H1 (cell line): ENCODE measurements at regions not wholly inside any gene's neighbourhood (a gene's known extent, or its start where the extent isn't known, plus 50 kb on each side); places are given as distances from the start of the nearest gene placed in this dataset.

Experiments
- CTCF ChIA-PET: fragments of 300-600 bp; sonication (Branson Sonifier 250); formaldehyde crosslinking; loops from one replicate; lab custom pipeline; 2021; ENCODE audit not compliant: partially characterized antibody; lab: Charles Lee
- POLR2A ChIA-PET: fragments of 300-600 bp; sonication (Branson Sonifier 250); formaldehyde crosslinking; loops from one replicate; lab custom pipeline; 2021; ENCODE audit warnings: inconsistent platforms; ENCODE audit not compliant: partially characterized antibody; lab: Charles Lee
- DNase-seq, 2 experiments: peaks; one replicate each; pipeline versions ENCODE4 v3.0.0 to v3.0.0-alpha.2; 2010 to 2022; ENCODE audit warnings: low spot score in 2 of 2, low read depth in 1 of 2, mixed read lengths in 1 of 2
- FAIRE-seq: peaks from 2 replicates; lab custom pipeline; 2011; peaks lifted over from hg19 to GRCh38; lab: Jason Lieb, UNC
- H2AFZ ChIP-seq: 2 replicates; pipeline ENCODE4 v1.8.1; 2012; ENCODE audit warnings: low read length, inconsistent platforms
- H2AK5ac ChIP-seq: 2 replicates; pipeline ENCODE4 v1.6.1; 2013; ENCODE audit warnings: low read depth, low read length
- H2BK120ac ChIP-seq: replicated peaks from 2 replicates; pipeline ENCODE3; 2013; ENCODE audit warnings: low read depth, low read length, inconsistent platforms
- H2BK12ac ChIP-seq: 2 replicates; pipeline ENCODE4 v1.6.1; 2013; ENCODE audit warnings: low read depth, low read length
- H2BK15ac ChIP-seq: 2 replicates; pipeline ENCODE4 v1.6.1; 2013; ENCODE audit warnings: low read length
- H2BK20ac ChIP-seq: 2 replicates; pipeline ENCODE4 v1.6.1; 2013; ENCODE audit warnings: low read length
- H2BK5ac ChIP-seq: 2 replicates; pipeline ENCODE4 v1.6.1; 2013; ENCODE audit warnings: low read depth, low read length
- H3K14ac ChIP-seq: 2 replicates; pipeline ENCODE4 v1.6.1; 2013; ENCODE audit warnings: inconsistent platforms; ENCODE audit not compliant: insufficient read length
- H3K18ac ChIP-seq: 2 replicates; pipeline ENCODE4 v1.6.1; 2013; ENCODE audit warnings: low read length; ENCODE audit errors: extremely low read depth
- H3K23ac ChIP-seq: 2 replicates; pipeline ENCODE4 v1.6.1; 2013; ENCODE audit warnings: inconsistent platforms; ENCODE audit not compliant: insufficient read length
- H3K23me2 ChIP-seq: 2 replicates; pipeline ENCODE4 v1.6.1; 2013; ENCODE audit warnings: low read depth, low read length
- H3K27ac ChIP-seq: 2 replicates; pipeline ENCODE4 v1.6.1; 2011; ENCODE audit warnings: low read depth, low read length, inconsistent platforms
- H3K27me3 ChIP-seq, 4 experiments: replicated peaks in 1 of 4; 1 replicate in 1 of 4; 2 replicates in 3 of 4; pipeline versions ENCODE4 v1.6.1 to v1.8.1; 2011 to 2013; ENCODE audit warnings: low read length in 3 of 4, mild to moderate bottlenecking in 3 of 4, inconsistent platforms in 2 of 4, mixed read lengths in 2 of 4, moderate library complexity in 1 of 4; ENCODE audit not compliant: control insufficient read depth in 3 of 4, insufficient read depth in 3 of 4; ENCODE audit errors: extremely low read depth in 1 of 4
- H3K36me3 ChIP-seq, 4 experiments: 2 replicates each; pipeline versions ENCODE4 v1.6.1 to v1.8.1; 2011 to 2013; ENCODE audit warnings: mild to moderate bottlenecking in 4 of 4, low read length in 3 of 4, moderate library complexity in 2 of 4, control low read depth in 1 of 4, inconsistent platforms in 1 of 4; ENCODE audit not compliant: insufficient read depth in 4 of 4, control insufficient read depth in 2 of 4
- H3K4ac ChIP-seq: replicated peaks from 2 replicates; pipeline ENCODE3; 2013; ENCODE audit warnings: low read length, low read depth, mixed read lengths, inconsistent platforms; ENCODE audit not compliant: insufficient read length
- H3K4me1 ChIP-seq, 4 experiments: replicated peaks in 1 of 4; 1 replicate in 1 of 4; 2 replicates in 3 of 4; pipeline versions ENCODE4 v1.6.1 to v1.8.1; 2011 to 2013; ENCODE audit warnings: low read length in 3 of 4, inconsistent platforms in 2 of 4, mixed read lengths in 1 of 4; ENCODE audit not compliant: insufficient read depth in 4 of 4, control insufficient read depth in 3 of 4
- H3K4me2 ChIP-seq, 2 experiments: 2 replicates each; pipeline versions ENCODE4 v1.6.1 to v1.8.1; 2011 to 2013; ENCODE audit warnings: low read depth in 2 of 2, low read length in 2 of 2, control low read depth in 1 of 2, inconsistent platforms in 1 of 2, mild to moderate bottlenecking in 1 of 2; ENCODE audit not compliant: insufficient read depth in 1 of 2
- H3K4me3 ChIP-seq, 4 experiments: fragments of 200-600, 300-600 bp in 1 of 4; sonication (generic), shearing (Covaris generic), sonication (Bioruptor Twin) in 1 of 4; 2 replicates each; pipeline versions ENCODE4 v1.5.1 to v1.8.1; 2011 to 2016; ENCODE audit warnings: low read length in 4 of 4, low read depth in 3 of 4, control low read depth in 2 of 4, inconsistent platforms in 2 of 4, mild to moderate bottlenecking in 2 of 4, mixed read lengths in 1 of 4, moderate library complexity in 1 of 4; ENCODE audit not compliant: insufficient read depth in 2 of 4; ENCODE audit errors: extremely low read depth in 1 of 4
- H3K56ac ChIP-seq: replicated peaks from 2 replicates; pipeline ENCODE3; 2013; ENCODE audit warnings: low read depth, mild to moderate bottlenecking, mixed read lengths, low read length, inconsistent platforms; ENCODE audit not compliant: insufficient read length
- H3K79me1 ChIP-seq: 2 replicates; pipeline ENCODE4 v1.6.1; 2013; ENCODE audit warnings: low read depth, low read length, control low read depth
- H3K79me2 ChIP-seq, 2 experiments: 2 replicates each; pipeline versions ENCODE4 v1.6.1 to v1.8.1; 2012 to 2013; ENCODE audit warnings: low read length in 2 of 2, mild to moderate bottlenecking in 2 of 2, inconsistent platforms in 1 of 2; ENCODE audit not compliant: insufficient read depth in 2 of 2, control insufficient read depth in 1 of 2
- H3K9ac ChIP-seq, 4 experiments: replicated peaks in 1 of 4; 1 replicate in 1 of 4; 2 replicates in 3 of 4; pipeline versions ENCODE4 v1.6.1 to v1.8.1; 2011 to 2013; ENCODE audit warnings: low read depth in 3 of 4, low read length in 3 of 4, control low read depth in 2 of 4, mild to moderate bottlenecking in 2 of 4, moderate library complexity in 2 of 4, inconsistent platforms in 1 of 4; ENCODE audit errors: extremely low read depth in 1 of 4
- H3K9me3 ChIP-seq, 2 experiments: 2 replicates each; pipeline versions ENCODE4 v1.6.1 to v1.8.1; 2012 to 2013; ENCODE audit warnings: mild to moderate bottlenecking in 2 of 2, moderate library complexity in 2 of 2, control low read depth in 1 of 2, inconsistent platforms in 1 of 2, low read depth in 1 of 2, low read length in 1 of 2, mixed read lengths in 1 of 2; ENCODE audit not compliant: insufficient read depth in 2 of 2
- H4K20me1 ChIP-seq, 2 experiments: replicated peaks in 1 of 2; 2 replicates each; pipeline versions ENCODE3 to v1.8.1; 2011 to 2013; ENCODE audit warnings: inconsistent platforms in 2 of 2, low read length in 2 of 2, mild to moderate bottlenecking in 1 of 2; ENCODE audit not compliant: insufficient read depth in 2 of 2, control insufficient read depth in 1 of 2
- H4K5ac ChIP-seq: 2 replicates; pipeline ENCODE4 v1.6.1; 2013; ENCODE audit warnings: low read length, low read depth, mixed read lengths, inconsistent platforms; ENCODE audit not compliant: insufficient read length
- H4K8ac ChIP-seq: 2 replicates; pipeline ENCODE4 v1.8.0; 2013; ENCODE audit warnings: mild to moderate bottlenecking, moderate library complexity, low read length, inconsistent platforms; ENCODE audit not compliant: insufficient read depth; ENCODE audit errors: extremely low read depth
- H4K91ac ChIP-seq: replicated peaks from 2 replicates; pipeline ENCODE3; 2013; ENCODE audit warnings: low read length, mixed read lengths, inconsistent platforms; ENCODE audit not compliant: insufficient read length
- FOSL1 ChIP-seq: IDR thresholded peaks from 2 replicates; pipeline ENCODE4 v1.6.1; 2011; ENCODE audit warnings: mild to moderate bottlenecking, low read depth, low read length, moderate library complexity; ENCODE audit not compliant: insufficient read depth
- GABPA ChIP-seq: IDR thresholded peaks from 2 replicates; pipeline ENCODE4 v1.6.1; 2011; ENCODE audit warnings: mild to moderate bottlenecking, low read length, moderate library complexity, borderline replicate concordance; ENCODE audit not compliant: insufficient read depth
- TAF1 ChIP-seq: IDR thresholded peaks from 2 replicates; pipeline ENCODE4 v1.6.1; 2011; ENCODE audit warnings: mild to moderate bottlenecking, low read depth, low read length
- TEAD4 ChIP-seq: IDR thresholded peaks from 2 replicates; pipeline ENCODE4 v1.6.1; 2012; ENCODE audit warnings: low read depth, low read length, inconsistent platforms, mixed read lengths
- WGBS, 2 experiments: shearing (Covaris generic) in 1 of 2; methylation state at CpG; one replicate each; pipeline versions ENCODE4 v1.1.6 to v1.1.7; 2013 to 2015; ENCODE audit warnings: low lambda C conversion rate in 2 of 2, mixed read lengths in 2 of 2, inconsistent platforms in 1 of 2, low coverage in 1 of 2, missing lambda C conversion rate in 1 of 2; ENCODE audit not compliant: insufficient replicate concordance in 2 of 2, insufficient coverage in 1 of 2, insufficient read length in 1 of 2; ENCODE audit errors: extremely low coverage in 1 of 2, missing lambda C conversion rate in 1 of 2; 5-methylcytosine and 5-hydroxymethylcytosine counted together

- H2BK20ac ChIP-seq, result no peak overlapping the region
- H3K79me2 ChIP-seq, result no peaks in the 10 kb centered on the region
- H3K56ac ChIP-seq, result no peak overlapping the region
- POLR2A ChIA-PET, result no interaction called here
- no peak overlapping the region for H2BK15ac ChIP-seq
- H3K23me2 ChIP-seq, result no peaks in the 10 kb centered on the region
- H3K79me1 ChIP-seq, result no peaks in the 10 kb centered on the region
- no peak overlapping the region for H3K23ac ChIP-seq
- H3K4ac ChIP-seq, result no peak overlapping the region
- no peaks in the 10 kb centered on the region for H3K9me3 ChIP-seq
- no peaks in the 10 kb centered on the region for H4K20me1 ChIP-seq
- H3K27ac ChIP-seq, result no peak overlapping the region
- H2BK12ac ChIP-seq, result no peak overlapping the region
- no peak overlapping the region for H3K14ac ChIP-seq
- H3K4me3 ChIP-seq, result no peak overlapping the region
- no peak overlapping the region for H2AFZ ChIP-seq
- H3K27me3 ChIP-seq, result no peaks in the 10 kb centered on the region
- no peaks in the 10 kb centered on the region for H3K36me3 ChIP-seq
- no peak for FAIRE-seq
- H4K91ac ChIP-seq, result no peak overlapping the region
- DNase-seq, result no peak
- CTCF ChIA-PET, result no interaction called here
- H3K4me2 ChIP-seq, result no peak overlapping the region
- no peak overlapping the region for H2BK5ac ChIP-seq
- no peak overlapping the region for H4K8ac ChIP-seq
- H2BK120ac ChIP-seq, result no peak overlapping the region
- no peak overlapping the region for H4K5ac ChIP-seq
- no peaks in the 10 kb centered on the region for H3K4me1 ChIP-seq
- H3K18ac ChIP-seq, result no peak overlapping the region
- WGBS, 2 experiments, result 93% methylated on average over 4 of the region's 4 CpGs; no CpG with 5 or more reads in 1 of the 2 experiments
- no peak overlapping the region for H3K9ac ChIP-seq
- no peak overlapping the region for H2AK5ac ChIP-seq
- no peak for TF ChIP-seq GABPA
- no peak for TF ChIP-seq TAF1
- no peak for TF ChIP-seq TEAD4
- TF ChIP-seq FOSL1, result no peak
Measured at GRCh38 chr6:77055711-77056110, 407.6 kb downstream of the HTR1B start.
